Left lobe of liver (tissue), 2 donors: ENCODE measurements at regions not wholly inside any gene's neighbourhood (a gene's known extent, or its start where the extent isn't known, plus 50 kb on each side); places are given as distances from the start of the nearest gene placed in this dataset.
"Not testable (repeated sequence)": the region's sequence is repeated elsewhere in the genome, so short reads cannot be mapped to it uniquely, and the experiment has no call there.

Experiments used
- ATAC-seq: fragments of 200-7000 bp; cut with Tn5 transposase; one replicate; pipeline ENCODE4 v1.9.1; 2020; ENCODE audit warnings: mild to moderate bottlenecking, moderate library complexity
- DNase-seq: peaks from one replicate; pipeline ENCODE4 v3.0.0-alpha.2; 2020; ENCODE audit warnings: low spot score
- donor health status: DM: no; HTN: no; CAD: no; lungs with moderate emphysema.
- donor health status: DM: no; HTN: yes; CAD: no.

- DNase-seq, result no peak
Measured at GRCh38 chrX:774536-774935, 143.9 kb downstream of the SHOX start.

GRCh38 chrX:773292-774025 is 142.9 kb downstream of the SHOX start:
- DNase-seq (no peak), ATAC-seq (no peak)

More at GRCh38 chrX:774536-774935, 143.9 kb downstream of the SHOX start:
- no peak for ATAC-seq

- DNase-seq (no peak), ATAC-seq (no peak)
Measured at GRCh38 chrX:771536-771935, 140.9 kb downstream of the SHOX start.

- no peak for DNase-seq
Measured at GRCh38 chrX:769796-770195, 139.2 kb downstream of the SHOX start.

GRCh38 chrX:768596-768995 is 138.0 kb downstream of the SHOX start:
- no peak for ATAC-seq
- no peak for DNase-seq

More at GRCh38 chrX:769796-770195, 139.2 kb downstream of the SHOX start:
- ATAC-seq, result no peak

- DNase-seq (peak; percentile 6), ATAC-seq (no peak)
Measured at GRCh38 chrX:758917-759316, 128.3 kb downstream of the SHOX start.

GRCh38 chrX:750812-751211 is 120.2 kb downstream of the SHOX start:
- no peak for DNase-seq
- no peak for ATAC-seq

- DNase-seq (no peak), ATAC-seq (no peak)
Measured at GRCh38 chrX:750263-750662, 119.7 kb downstream of the SHOX start.

GRCh38 chrX:747176-747575 is 116.6 kb downstream of the SHOX start:
- ATAC-seq, result no peak
- DNase-seq, result peak; percentile 4

GRCh38 chrX:739611-740010 is 109.0 kb downstream of the SHOX start:
- ATAC-seq (no peak), DNase-seq (peak; percentile 28)

GRCh38 chrX:737021-737420 is 106.4 kb downstream of the SHOX start:
- ATAC-seq, DNase-seq: not testable (repeated sequence)

GRCh38 chrX:734362-734761 is 103.8 kb downstream of the SHOX start:
- ATAC-seq, result no peak
- no peak for DNase-seq

- no peak for ATAC-seq
- no peak for DNase-seq
Measured at GRCh38 chrX:733961-734360, 103.4 kb downstream of the SHOX start.

GRCh38 chrX:729583-730409 is 99.2 kb downstream of the SHOX start:
- DNase-seq (no peak), ATAC-seq (no peak)

- DNase-seq, ATAC-seq: not testable (repeated sequence)
Measured at GRCh38 chrX:729101-729500, 98.5 kb downstream of the SHOX start.

- not testable (repeated sequence) for ATAC-seq, DNase-seq
Measured at GRCh38 chrX:728639-729038, 98.0 kb downstream of the SHOX start.

- DNase-seq, result no peak
- ATAC-seq, result no peak
Measured at GRCh38 chrX:727738-728621, 97.4 kb downstream of the SHOX start.

GRCh38 chrX:725971-726370 is 95.4 kb downstream of the SHOX start:
- DNase-seq, result no peak
- no peak for ATAC-seq

GRCh38 chrX:724256-724655 is 93.7 kb downstream of the SHOX start:
- ATAC-seq (no peak), DNase-seq (no peak)

- ATAC-seq (no peak), DNase-seq (no peak)
Measured at GRCh38 chrX:723781-724180, 93.2 kb downstream of the SHOX start.

- ATAC-seq (no peak), DNase-seq (no peak)
Measured at GRCh38 chrX:721354-721753, 90.8 kb downstream of the SHOX start.
